Ascending aorta (tissue), 2 donors: ENCODE measurements at regions not wholly inside any gene's neighbourhood (a gene's known extent, or its start where the extent isn't known, plus 50 kb on each side); places are given as distances from the start of the nearest gene placed in this dataset.

Experiments used
- DNase-seq, 2 donors: peaks; one replicate each; pipeline ENCODE4 v3.0.0-alpha.2; 2019; ENCODE audit warnings: low spot score in 2 of 2
- H3K27ac ChIP-seq, 2 donors: fragments of 200-600 bp; sonication (generic); one replicate each; pipeline ENCODE4 v1.5.1; 2016 to 2017; ENCODE audit warnings: mild to moderate bottlenecking in 1 of 2
- H3K27me3 ChIP-seq: fragments of 200-600 bp; sonication (generic); one replicate; pipeline ENCODE4 v1.5.1; 2017
- H3K36me3 ChIP-seq, 2 donors: fragments of 200-600 bp; sonication (generic); one replicate each; pipeline ENCODE4 v1.5.1; 2016
- H3K4me1 ChIP-seq, 2 donors: fragments of 200-600 bp; sonication (generic); one replicate each; pipeline ENCODE4 v1.5.1; 2016 to 2017; ENCODE audit warnings: mild to moderate bottlenecking in 1 of 2
- H3K4me3 ChIP-seq, 2 donors: fragments of 200-600 bp; sonication (generic); one replicate each; pipeline ENCODE4 v1.5.1; 2016 to 2017; ENCODE audit warnings: mild to moderate bottlenecking in 1 of 2
- H3K9me3 ChIP-seq, 2 donors: fragments of 200-600 bp; sonication (generic); one replicate each; pipeline ENCODE4 v1.5.1; 2016
- intact Hi-C: fragments of 100-400 bp; cut with DNase I; formaldehyde crosslinking; loops from one replicate; pipeline ENCODE4 v1.15.1; 2023
- TF ChIP-seq, protein P1 (sequence below), 3 experiments: fragments of 200-600 bp in 2 of 3; fragments of 450-650 bp in 1 of 3; sonication (generic) in 2 of 3; IDR thresholded peaks; one replicate each; pipeline ENCODE4 v1.5.1; 2016 to 2019; ENCODE audit warnings: antibody characterized with exemption in 3 of 3, mild to moderate bottlenecking in 1 of 3, moderate library complexity in 1 of 3

DNA sequence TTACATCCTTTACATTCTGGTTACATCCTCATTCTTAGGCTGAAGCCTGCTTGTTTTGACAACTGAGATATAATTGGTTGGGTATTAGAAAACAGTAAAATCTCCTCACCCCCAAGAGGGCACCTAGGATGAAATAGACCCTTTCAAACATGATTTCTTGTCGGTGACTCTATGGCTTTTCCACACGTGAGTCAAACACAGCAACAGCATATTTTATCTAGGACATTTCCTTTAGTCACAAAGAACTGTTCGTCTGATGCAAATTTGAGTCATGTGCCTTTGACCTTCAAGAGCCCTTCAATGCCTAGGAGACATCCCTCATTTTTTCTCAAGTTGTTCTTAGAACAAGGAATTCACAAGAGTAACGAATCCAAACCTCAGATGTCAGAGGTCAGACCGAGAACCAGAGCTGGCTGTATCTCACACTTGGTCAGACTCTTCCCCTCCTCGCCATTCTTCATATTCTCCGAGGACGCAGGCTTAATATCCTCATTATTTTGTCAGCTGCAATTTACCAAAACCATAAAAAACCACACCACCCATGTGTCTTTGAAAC, 60.5 kb upstream of the ALKAL2 start:
- TF ChIP-seq, protein P1, sequence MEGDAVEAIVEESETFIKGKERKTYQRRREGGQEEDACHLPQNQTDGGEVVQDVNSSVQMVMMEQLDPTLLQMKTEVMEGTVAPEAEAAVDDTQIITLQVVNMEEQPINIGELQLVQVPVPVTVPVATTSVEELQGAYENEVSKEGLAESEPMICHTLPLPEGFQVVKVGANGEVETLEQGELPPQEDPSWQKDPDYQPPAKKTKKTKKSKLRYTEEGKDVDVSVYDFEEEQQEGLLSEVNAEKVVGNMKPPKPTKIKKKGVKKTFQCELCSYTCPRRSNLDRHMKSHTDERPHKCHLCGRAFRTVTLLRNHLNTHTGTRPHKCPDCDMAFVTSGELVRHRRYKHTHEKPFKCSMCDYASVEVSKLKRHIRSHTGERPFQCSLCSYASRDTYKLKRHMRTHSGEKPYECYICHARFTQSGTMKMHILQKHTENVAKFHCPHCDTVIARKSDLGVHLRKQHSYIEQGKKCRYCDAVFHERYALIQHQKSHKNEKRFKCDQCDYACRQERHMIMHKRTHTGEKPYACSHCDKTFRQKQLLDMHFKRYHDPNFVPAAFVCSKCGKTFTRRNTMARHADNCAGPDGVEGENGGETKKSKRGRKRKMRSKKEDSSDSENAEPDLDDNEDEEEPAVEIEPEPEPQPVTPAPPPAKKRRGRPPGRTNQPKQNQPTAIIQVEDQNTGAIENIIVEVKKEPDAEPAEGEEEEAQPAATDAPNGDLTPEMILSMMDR (IDR thresholded peaks at IDR 0.05): no peak
- Histone ChIP-seq H3K4me3 (no peak overlapping the region), H3K27me3 (no peaks in the 10 kb centered on the region), H3K36me3 (no peaks in the 10 kb centered on the region), H3K4me1 (no peaks in the 10 kb centered on the region), H3K27ac (no peak overlapping the region), H3K9me3 (no peaks in the 10 kb centered on the region)
- intact Hi-C loops: no loop called here
- DNase-seq: no peak

DNA sequence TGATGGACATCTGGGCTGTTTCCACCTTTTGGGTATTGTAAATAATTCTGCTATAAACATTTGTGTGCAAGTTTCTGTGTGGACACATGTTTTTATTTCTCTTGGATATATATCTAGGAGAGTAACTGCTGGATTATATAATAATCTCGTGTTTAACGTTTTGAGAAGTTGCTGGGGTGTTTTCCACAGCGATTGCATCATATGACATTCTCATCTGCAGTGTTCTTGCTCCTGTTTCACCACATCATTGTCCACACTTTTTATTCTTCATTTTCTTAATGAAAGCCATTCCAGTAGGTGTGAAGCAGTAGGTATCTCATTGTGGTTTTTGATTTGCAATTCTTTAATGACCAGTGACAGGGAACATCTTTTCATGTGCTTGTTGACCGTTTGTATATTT, 56.9 kb upstream of the ALKAL2 start:
- TF ChIP-seq, protein P1 (IDR thresholded peaks at IDR 0.05): no peak
- H3K27me3 ChIP-seq: no peaks in the 10 kb centered on the region
- no peaks in the 10 kb centered on the region for H3K4me1 ChIP-seq
- no peaks in the 10 kb centered on the region for H3K9me3 ChIP-seq
- H3K27ac ChIP-seq: no peak overlapping the region
- DNase-seq: no peak
- intact Hi-C loops: no loop called here
- H3K4me3 ChIP-seq: no peak overlapping the region
- no peaks in the 10 kb centered on the region for H3K36me3 ChIP-seq

DNA sequence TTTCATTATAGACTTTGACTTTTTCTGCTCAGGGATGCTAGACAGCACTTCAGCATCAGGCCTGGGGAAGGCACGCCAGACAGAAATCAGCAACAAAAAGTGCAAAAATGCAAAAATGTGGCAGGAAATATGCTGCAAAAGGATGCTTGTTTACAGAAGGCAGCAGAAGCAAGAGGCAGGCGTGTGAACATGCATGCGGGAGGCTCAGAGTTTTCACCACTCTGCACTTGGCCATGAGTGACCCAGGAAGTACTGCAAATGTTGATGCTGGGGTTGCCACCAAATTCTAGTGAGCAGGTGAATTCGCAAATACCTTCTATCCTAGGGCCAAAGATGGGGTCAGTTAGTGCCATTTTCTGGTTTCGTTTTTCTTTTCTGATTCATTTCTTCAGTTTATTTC, 55.5 kb upstream of the ALKAL2 start:
- no peaks in the 10 kb centered on the region for H3K27me3 ChIP-seq
- no peak for DNase-seq
- H3K36me3 ChIP-seq: no peaks in the 10 kb centered on the region
- peaks cover 0 to under 1% of the 10 kb centered on the region in 2 donors for H3K9me3 ChIP-seq
- H3K4me3 ChIP-seq: no peak overlapping the region
- H3K4me1 ChIP-seq: no peaks in the 10 kb centered on the region
- intact Hi-C loops: no loop called here
- TF ChIP-seq, protein P1 (IDR thresholded peaks at IDR 0.05): no peak
- no peak overlapping the region for H3K27ac ChIP-seq

DNA sequence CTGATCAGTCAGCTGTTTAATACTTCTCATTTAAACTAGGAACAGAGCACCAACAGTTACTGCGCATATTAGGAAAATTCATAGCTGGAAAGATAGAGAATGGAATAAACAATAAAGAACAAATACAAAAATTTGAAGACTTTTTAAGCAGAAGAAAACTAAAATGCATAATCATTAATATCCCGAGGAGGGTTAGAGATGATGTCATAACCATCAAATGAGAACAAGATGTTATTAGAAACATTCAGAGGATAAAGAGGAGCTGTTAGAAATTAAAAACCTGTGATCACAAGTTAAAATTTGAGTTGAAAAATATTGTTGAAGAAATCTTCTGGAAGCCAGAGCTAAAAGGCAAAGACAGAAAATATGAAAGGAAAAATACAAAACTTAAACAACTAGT, 54.0 kb upstream of the ALKAL2 start:
- TF ChIP-seq, protein P1 (IDR thresholded peaks at IDR 0.05): no peak
- H3K4me1 ChIP-seq: no peaks in the 10 kb centered on the region
- no peaks in the 10 kb centered on the region for H3K36me3 ChIP-seq
- no peaks in the 10 kb centered on the region for H3K27me3 ChIP-seq
- H3K4me3 ChIP-seq: no peak overlapping the region
- intact Hi-C loops: no loop called here
- DNase-seq: no peak
- peaks cover 0 to 8% of the 10 kb centered on the region in 2 donors for H3K9me3 ChIP-seq
- H3K27ac ChIP-seq: no peak overlapping the region

DNA sequence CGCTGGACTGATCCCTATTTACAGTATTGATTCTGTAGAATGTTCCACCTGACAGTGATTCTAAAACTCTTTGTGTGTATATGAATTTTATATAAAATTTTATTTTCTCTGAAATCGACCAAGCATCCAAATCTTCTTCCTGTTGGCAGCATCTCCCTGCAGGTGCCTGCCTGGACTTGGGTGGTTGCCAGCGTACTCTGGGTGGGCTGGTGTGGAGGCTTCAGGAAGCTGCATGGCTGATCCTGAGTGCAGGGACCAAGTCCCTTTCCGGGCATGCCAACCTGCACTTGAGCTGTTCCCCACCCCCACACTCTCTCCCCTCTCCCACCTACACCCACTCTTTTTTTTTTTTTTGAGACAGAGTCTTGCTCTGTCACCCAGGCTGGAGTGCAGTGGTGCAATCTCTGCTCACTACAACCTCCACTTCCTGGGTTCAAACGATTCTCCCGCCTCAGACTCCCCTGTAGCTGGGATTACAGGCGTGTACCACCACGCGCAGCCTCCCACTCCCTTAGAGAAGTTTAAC, 53.2 kb upstream of the ALKAL2 start:
- intact Hi-C loops: no loop called here
- Histone ChIP-seq H3K9me3 (peaks cover 0 to 12% of the 10 kb centered on the region in 2 donors), H3K36me3 (no peaks in the 10 kb centered on the region), H3K4me3 (no peak overlapping the region), H3K4me1 (no peaks in the 10 kb centered on the region), H3K27ac (no peak overlapping the region), H3K27me3 (no peaks in the 10 kb centered on the region)
- TF ChIP-seq, protein P1 (IDR thresholded peaks at IDR 0.05): no peak
- DNase-seq: peak in 1 of 2 donors; percentile 13
